Stimulated activated naive B cell treated with anti-CD40 and anti-IgM and Interleukin-4, amounts not matched to agents 10 μg/mL and 1 μg/mL and 100 μg/mL, for 72 hours (primary cell): ENCODE measurements at regions not wholly inside any gene's neighbourhood (a gene's known extent, or its start where the extent isn't known, plus 50 kb on each side); places are given as distances from the start of the nearest gene placed in this dataset.

Experiments used
- ATAC-seq, 2 donors: fragments of 150-1000 bp; cut with Tn5 transposase; replicated peaks; 2 replicates each; pipeline ENCODE4 v1.10.0; 2021; ENCODE audit warnings: moderate library complexity in 1 of 2
- DNase-seq: peaks from one replicate; pipeline ENCODE4 v3.0.0; 2021
- H3K27ac Mint-ChIP-seq: one replicate; pipeline ENCODE4 v1.8.0; 2022; ENCODE audit warnings: mild to moderate bottlenecking, mixed read lengths
- H3K27me3 Mint-ChIP-seq, 2 donors: one replicate each; pipeline ENCODE4 v1.8.0; 2022; ENCODE audit warnings: mixed read lengths in 2 of 2
- H3K36me3 Mint-ChIP-seq, 2 donors: one replicate each; pipeline ENCODE4 v1.8.0; 2022; ENCODE audit warnings: mixed read lengths in 2 of 2, mild to moderate bottlenecking in 1 of 2
- H3K4me1 Mint-ChIP-seq, 2 donors: one replicate each; pipeline ENCODE4 v1.8.0; 2022; ENCODE audit warnings: mixed read lengths in 2 of 2, mild to moderate bottlenecking in 1 of 2
- H3K4me3 Mint-ChIP-seq, 2 donors: one replicate each; pipeline ENCODE4 v1.8.0; 2022; ENCODE audit warnings: mild to moderate bottlenecking in 2 of 2, mixed read lengths in 2 of 2, moderate library complexity in 1 of 2
- H3K9me3 Mint-ChIP-seq, 2 donors: one replicate each; pipeline ENCODE4 v1.8.0; 2022; ENCODE audit warnings: mixed read lengths in 2 of 2, mild to moderate bottlenecking in 1 of 2

DNA sequence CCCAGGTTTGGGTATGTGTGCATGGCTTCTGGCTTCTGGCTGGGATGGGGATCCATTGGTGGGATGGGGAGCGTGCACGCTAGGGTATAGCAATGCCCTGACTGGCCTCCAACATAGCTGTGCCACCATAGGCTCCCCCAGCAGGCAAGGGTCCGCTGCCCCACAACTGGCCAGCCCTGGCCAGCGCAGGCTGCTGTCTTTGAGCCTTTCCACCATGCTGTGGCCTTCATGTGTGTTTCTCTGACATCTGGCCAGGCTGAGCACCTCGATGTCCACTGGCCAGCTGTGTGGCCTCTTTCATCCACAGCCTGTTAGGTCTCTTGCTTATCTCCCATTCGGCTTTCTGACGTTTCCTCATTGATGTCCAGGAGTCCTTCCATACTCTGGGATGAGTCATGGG lies 231.3 kb downstream of the NDUFA10 start:
- ATAC-seq (no peak), DNase-seq (no peak)
- H3K9me3 Mint-ChIP-seq = peaks cover 0 to 3% of the 10 kb centered on the region in 2 donors
- no peaks in the 10 kb centered on the region for H3K36me3 Mint-ChIP-seq
- no peak overlapping the region for H3K4me3 Mint-ChIP-seq
- no peak overlapping the region for H3K27ac Mint-ChIP-seq
- peaks cover 10 to 12% of the 10 kb centered on the region in 2 donors for H3K27me3 Mint-ChIP-seq
- H3K4me1 Mint-ChIP-seq = no peaks in the 10 kb centered on the region

DNA sequence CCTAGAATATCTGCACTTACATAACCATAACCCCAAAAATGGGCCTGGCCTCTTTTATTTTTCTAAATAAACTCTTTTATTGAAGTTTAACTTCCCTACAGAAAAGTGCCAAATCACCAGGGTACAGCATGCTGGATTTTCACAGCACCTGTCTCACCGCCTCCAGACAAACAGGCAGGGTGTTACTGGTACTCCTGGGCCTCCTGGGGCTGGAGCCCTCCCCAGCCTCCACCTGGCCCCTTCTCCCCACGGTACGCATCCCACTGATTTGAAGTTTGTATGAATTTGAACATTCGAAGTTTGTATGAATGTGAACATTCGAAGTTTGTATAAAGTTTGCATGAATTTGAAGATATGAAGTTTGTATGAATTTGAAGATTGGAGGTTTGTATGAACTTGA lies 232.1 kb downstream of the NDUFA10 start:
- DNase-seq (no peak), ATAC-seq (no peak)
- no peak overlapping the region for H3K27ac Mint-ChIP-seq
- H3K9me3 Mint-ChIP-seq = peaks cover 0 to 3% of the 10 kb centered on the region in 2 donors
- H3K4me3 Mint-ChIP-seq = no peak overlapping the region
- no peaks in the 10 kb centered on the region for H3K36me3 Mint-ChIP-seq
- no peaks in the 10 kb centered on the region for H3K4me1 Mint-ChIP-seq
- H3K27me3 Mint-ChIP-seq = peaks cover 10 to 12% of the 10 kb centered on the region in 2 donors

DNA sequence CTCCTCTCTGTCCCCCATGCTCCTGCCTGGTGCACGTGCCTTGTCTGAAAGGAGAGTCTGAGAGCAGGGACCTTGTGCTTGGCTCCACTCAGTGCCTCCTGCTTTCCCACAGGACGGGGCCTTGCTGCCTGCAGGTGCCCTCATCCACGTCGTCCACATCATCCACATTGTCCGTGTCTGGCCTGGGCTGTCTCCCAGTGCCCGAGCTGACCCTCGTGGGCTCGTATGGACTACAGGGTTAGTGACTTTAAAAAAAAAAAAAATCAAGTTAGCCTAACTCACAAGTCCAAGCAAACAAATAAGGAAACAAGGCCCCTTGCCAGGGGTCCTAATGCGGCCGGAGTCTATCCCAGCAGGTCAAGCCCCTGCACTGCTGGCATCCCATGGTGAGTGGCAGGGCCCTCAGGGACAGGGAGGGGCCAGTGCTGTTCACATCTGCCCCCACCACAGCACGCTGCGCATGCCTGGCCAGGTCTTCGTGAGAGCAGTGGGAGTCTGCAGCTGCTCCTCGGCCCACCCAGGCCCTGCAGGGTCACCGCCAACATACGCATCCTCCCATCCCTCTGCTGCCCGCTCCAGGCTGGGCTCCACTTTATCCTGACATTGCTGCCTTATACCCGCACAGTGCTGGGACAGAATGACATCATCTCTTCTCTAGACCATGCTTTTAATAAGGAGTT lies 232.6 kb downstream of the NDUFA10 start:
- H3K27ac Mint-ChIP-seq = no peak overlapping the region
- peaks cover 10 to 12% of the 10 kb centered on the region in 2 donors for H3K27me3 Mint-ChIP-seq
- H3K4me1 Mint-ChIP-seq = no peaks in the 10 kb centered on the region
- no peak overlapping the region for H3K4me3 Mint-ChIP-seq
- H3K36me3 Mint-ChIP-seq = no peaks in the 10 kb centered on the region
- H3K9me3 Mint-ChIP-seq = peaks cover 0 to 3% of the 10 kb centered on the region in 2 donors
- ATAC-seq = no peak
- no peak for DNase-seq

DNA sequence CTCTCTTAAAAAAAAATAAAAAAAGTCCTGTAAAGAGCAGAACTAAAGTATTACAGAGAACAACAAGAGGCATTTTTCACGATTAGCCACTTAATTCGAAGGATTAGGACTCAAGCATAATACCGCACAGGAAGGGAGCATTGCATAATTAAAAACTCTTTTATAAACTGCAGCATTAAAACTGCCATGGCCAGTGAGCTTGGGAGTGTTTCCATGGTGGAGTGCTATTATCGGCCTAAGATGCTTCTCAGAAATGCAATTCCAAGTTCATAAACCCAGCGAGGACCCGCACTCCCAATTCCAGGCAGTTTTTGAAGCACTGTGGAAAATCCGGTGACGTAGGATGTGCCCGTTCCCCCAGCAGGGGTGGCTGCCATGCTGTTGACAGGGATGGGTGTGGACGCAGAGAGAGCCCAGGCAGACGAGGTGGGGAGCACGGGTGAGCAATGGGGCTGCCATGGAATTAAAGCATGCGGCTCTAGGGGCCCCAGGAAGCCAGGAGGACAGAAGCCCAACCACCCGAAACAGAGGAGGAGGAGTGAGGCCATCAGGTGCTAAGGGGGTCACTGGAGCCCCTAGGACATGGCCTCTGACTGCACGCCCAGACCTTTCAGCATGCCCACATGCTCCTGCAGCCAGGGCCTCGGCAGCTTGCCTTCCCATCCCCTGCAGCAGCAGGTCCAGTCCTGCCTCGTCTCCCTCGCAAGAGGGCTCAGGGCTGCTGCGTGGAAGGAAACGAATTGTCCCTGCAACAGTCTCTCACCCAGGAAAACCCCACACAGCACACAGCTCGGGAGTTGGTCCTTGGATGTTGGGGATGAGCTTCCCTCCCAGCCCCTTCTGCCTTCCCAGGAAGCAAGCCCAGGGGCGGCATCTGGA lies 233.4 kb downstream of the NDUFA10 start:
- H3K36me3 Mint-ChIP-seq = no peaks in the 10 kb centered on the region
- H3K9me3 Mint-ChIP-seq = peaks cover 0 to 3% of the 10 kb centered on the region in 2 donors
- DNase-seq = no peak
- H3K27me3 Mint-ChIP-seq = peaks cover 8 to 10% of the 10 kb centered on the region in 2 donors
- no peak overlapping the region for H3K4me3 Mint-ChIP-seq
- no peaks in the 10 kb centered on the region for H3K4me1 Mint-ChIP-seq
- ATAC-seq = no peak
- H3K27ac Mint-ChIP-seq = no peak overlapping the region

- Mint-ChIP-seq H3K4me1 (no peaks in the 10 kb centered on the region), H3K27ac (no peak overlapping the region), H3K4me3 (no peak overlapping the region), H3K36me3 (peaks cover 0 to 4% of the 10 kb centered on the region in 2 donors), H3K9me3 (peaks cover 7 to 9% of the 10 kb centered on the region in 2 donors), H3K27me3 (peaks cover 12 to 18% of the 10 kb centered on the region in 2 donors)
- ATAC-seq (no peak), DNase-seq (no peak)
Observed at GRCh38 chr2:239790721-239791120, 234.4 kb downstream of the NDUFA10 start.

DNA sequence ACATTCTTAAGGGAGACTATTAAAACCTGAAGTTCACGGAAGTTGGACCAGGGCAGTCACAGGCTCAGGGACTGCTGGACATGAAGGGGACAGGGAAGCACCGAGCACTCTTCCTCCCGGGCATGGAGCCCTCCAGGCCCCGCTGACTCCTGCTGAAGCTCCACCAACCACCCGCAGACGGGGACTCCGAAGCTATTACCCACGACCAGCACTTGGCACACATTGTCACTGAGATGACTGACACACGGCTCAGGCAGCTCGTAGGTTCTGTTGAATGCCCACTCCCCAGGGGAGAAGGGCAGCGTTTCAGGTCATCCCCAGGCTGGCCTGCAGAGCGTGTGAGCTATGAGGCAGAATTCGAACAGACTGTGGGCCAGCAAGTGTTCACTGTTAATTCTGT lies 234.8 kb downstream of the NDUFA10 start:
- Mint-ChIP-seq H3K4me3 (no peak overlapping the region), H3K27me3 (peaks cover 13 to 19% of the 10 kb centered on the region in 2 donors), H3K27ac (no peak overlapping the region), H3K36me3 (peaks cover 0 to 4% of the 10 kb centered on the region in 2 donors), H3K4me1 (no peaks in the 10 kb centered on the region), H3K9me3 (peaks cover 8 to 10% of the 10 kb centered on the region in 2 donors)
- ATAC-seq (no peak), DNase-seq (no peak)

DNA sequence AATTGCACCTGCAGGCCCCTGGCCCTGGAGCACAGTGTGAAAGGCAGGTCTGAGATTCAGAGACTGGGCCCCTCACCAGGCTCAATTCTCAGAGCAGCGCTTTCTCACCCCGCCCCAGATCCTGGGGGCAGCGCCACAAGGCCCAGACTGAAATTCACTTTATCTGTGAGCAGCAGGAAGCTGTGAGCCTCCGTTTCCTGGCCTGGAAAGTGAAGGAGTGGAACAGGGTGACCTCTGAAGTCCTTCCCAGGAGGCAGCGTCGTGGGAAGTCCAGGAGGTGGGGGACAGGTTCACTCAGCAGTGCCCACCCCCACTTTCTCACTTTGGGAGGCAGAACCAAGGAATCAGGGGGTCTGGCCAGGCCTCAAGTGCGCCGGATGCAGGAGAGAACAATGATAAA lies 235.4 kb downstream of the NDUFA10 start:
- Mint-ChIP-seq H3K36me3 (peaks cover 0 to 4% of the 10 kb centered on the region in 2 donors), H3K9me3 (peaks cover 12 to 15% of the 10 kb centered on the region in 2 donors), H3K27me3 (peaks cover 16 to 24% of the 10 kb centered on the region in 2 donors), H3K27ac (no peak overlapping the region), H3K4me1 (no peaks in the 10 kb centered on the region), H3K4me3 (no peak overlapping the region)
- ATAC-seq = no peak
- no peak for DNase-seq

DNA sequence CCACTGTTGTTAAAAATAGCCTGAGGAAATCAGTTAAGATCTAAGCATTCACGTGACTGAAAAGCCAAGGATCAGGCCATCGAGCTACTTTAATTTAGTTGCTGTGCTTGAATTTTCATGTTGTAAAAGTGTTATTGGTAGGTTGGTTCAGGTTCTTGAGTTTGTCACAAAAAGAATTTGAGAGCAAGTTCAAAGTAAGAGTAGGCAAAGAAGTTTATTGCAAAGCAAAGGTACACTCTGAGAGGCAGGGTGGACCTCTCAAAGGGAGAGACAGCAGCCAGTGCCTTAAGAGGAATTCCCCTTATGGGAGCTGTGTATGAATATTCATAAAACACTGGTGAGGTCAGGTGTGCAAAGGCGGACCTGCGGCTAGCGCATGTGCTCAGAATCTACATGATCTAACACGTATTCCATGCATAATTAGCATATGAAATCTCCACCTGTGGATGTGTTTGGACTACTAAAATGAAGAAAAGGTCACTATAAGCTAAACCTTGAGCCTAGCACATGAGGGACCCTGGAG lies 236.5 kb downstream of the NDUFA10 start:
- Mint-ChIP-seq H3K27me3 (peaks cover 21 to 29% of the 10 kb centered on the region in 2 donors), H3K27ac (no peak overlapping the region), H3K4me1 (no peaks in the 10 kb centered on the region), H3K4me3 (no peak overlapping the region), H3K9me3 (peaks cover 13 to 16% of the 10 kb centered on the region in 2 donors), H3K36me3 (peaks cover 0 to 4% of the 10 kb centered on the region in 2 donors)
- no peak for DNase-seq
- no peak for ATAC-seq

- H3K9me3 Mint-ChIP-seq = peaks cover 13 to 16% of the 10 kb centered on the region in 2 donors
Observed at GRCh38 chr2:239787538-239788050, 237.5 kb downstream of the NDUFA10 start.

DNA sequence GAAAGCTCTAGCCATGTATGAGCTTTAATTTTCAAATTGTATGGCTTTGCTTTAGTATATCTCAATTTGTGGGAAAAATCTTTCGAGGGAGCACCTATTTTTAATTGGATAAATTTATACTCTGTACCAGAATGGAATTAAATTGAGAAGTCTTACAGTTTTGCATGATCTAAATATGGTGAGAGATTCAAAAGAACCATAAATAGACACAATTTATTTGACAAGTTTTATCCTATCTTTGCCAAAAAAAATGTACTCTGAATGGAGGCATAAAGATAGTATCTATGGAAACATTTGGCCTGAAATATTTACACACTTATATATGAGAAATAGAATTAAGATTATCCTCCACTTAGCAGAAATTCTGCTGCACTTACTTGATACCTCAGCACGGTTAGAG lies 238.4 kb downstream of the NDUFA10 start:
- DNase-seq (no peak), ATAC-seq (no peak)
- H3K4me3 Mint-ChIP-seq = no peak overlapping the region

More at GRCh38 chr2:239787538-239788050, 237.5 kb downstream of the NDUFA10 start:
- Mint-ChIP-seq H3K27me3 (peaks cover 19 to 32% of the 10 kb centered on the region in 2 donors), H3K4me3 (no peak overlapping the region), H3K4me1 (no peaks in the 10 kb centered on the region), H3K27ac (no peak overlapping the region), H3K36me3 (peaks cover 0 to 4% of the 10 kb centered on the region in 2 donors)
- ATAC-seq (no peak), DNase-seq (no peak)

DNA sequence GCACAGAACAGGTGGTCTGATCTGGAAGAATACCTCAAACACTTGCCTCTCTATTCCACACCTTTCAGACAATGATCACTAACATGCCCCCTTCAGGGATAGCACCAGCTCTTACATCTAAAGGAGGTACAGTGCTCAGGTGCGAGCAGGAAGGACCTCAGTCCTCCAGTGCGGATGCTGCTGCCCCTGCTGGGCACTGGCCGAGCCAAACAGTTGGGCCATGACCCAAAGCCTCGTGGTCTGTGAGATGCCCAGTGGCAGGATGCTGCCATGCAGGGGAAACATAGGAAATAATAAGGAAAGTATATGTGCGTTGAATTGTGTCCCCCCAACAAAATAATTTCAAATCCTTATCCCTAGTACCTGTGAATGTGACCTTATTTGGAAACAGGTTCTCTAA lies 243.7 kb downstream of the NDUFA10 start:
- DNase-seq (no peak), ATAC-seq (no peak)
- Mint-ChIP-seq H3K36me3 (peaks cover 0 to 4% of the 10 kb centered on the region in 2 donors), H3K27me3 (peaks cover 31 to 55% of the 10 kb centered on the region in 2 donors), H3K27ac (no peak overlapping the region), H3K4me1 (no peaks in the 10 kb centered on the region), H3K9me3 (peaks cover 14 to 16% of the 10 kb centered on the region in 2 donors), H3K4me3 (no peak overlapping the region)

More for the DNA sequence above, 238.4 kb downstream of the NDUFA10 start:
- peaks cover 22 to 29% of the 10 kb centered on the region in 2 donors for H3K27me3 Mint-ChIP-seq
- H3K36me3 Mint-ChIP-seq = peaks cover 0 to 4% of the 10 kb centered on the region in 2 donors
- H3K27ac Mint-ChIP-seq = no peak overlapping the region
- H3K4me1 Mint-ChIP-seq = no peaks in the 10 kb centered on the region
- H3K9me3 Mint-ChIP-seq = peaks cover 13 to 16% of the 10 kb centered on the region in 2 donors

DNA sequence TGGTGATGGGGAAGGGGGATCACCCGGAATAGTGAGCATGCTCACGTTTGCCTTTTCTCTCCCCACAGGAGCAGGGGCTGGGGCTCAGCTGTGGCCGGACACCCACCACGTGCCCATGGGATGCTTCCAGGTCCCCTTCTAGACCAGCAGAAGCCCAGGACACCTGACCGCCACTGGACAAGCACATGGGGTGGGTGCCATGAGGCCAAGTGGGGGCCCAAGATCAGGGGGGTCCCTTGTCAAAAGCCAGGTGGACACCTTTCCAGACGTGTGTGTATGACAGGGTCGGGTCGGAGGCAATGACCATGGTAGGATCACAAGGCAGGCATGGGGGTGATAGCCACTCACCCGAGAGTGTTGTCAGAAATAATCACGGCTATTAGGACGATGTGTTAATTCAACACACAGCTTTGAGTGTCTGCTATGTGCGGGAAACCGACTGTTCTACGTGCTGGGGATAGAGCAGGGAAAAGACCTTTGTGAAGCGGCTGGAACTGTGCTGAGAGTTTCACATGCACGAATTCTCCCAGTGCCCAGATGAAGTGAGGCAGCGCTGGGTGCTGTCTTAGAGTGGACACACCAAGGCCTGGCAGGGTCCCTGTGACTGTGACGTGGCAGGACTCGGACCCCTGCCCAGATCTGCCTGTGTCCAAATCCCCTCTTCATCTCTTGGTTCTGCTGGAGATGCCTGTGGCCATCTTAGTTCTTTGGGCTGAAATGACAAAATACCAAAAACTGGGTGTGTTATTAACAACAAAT lies 244.7 kb downstream of the NDUFA10 start:
- no peaks in the 10 kb centered on the region for H3K4me1 Mint-ChIP-seq
- peaks cover 33 to 48% of the 10 kb centered on the region in 2 donors for H3K27me3 Mint-ChIP-seq
- H3K9me3 Mint-ChIP-seq = peaks cover 6 to 8% of the 10 kb centered on the region in 2 donors
- H3K36me3 Mint-ChIP-seq = no peaks in the 10 kb centered on the region
- ATAC-seq = no peak
- no peak overlapping the region for H3K27ac Mint-ChIP-seq
- H3K4me3 Mint-ChIP-seq = no peak overlapping the region
- DNase-seq = no peak

DNA sequence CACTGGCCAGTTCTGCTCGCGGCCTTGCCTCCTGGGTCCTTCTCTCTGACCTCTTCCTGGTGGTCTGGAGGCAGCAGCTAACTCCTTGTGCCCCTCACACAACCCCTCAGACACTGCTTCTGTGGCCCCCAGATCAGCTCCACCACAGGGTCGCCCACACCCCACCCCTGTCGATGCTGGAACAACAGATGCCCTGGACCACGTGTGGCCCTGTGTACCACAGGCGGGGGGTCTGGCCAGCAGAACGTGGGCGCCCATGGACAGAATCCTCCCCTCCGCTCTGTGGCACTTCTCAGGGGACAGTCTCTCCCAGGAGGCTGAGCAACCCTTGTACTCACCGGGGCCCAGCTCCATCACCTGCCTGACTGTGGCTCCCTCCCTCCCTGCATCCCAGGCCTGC lies 245.6 kb downstream of the NDUFA10 start:
- Mint-ChIP-seq H3K36me3 (no peaks in the 10 kb centered on the region), H3K27me3 (peaks cover 36 to 49% of the 10 kb centered on the region in 2 donors), H3K4me3 (no peak overlapping the region), H3K9me3 (peaks cover 0 to 2% of the 10 kb centered on the region in 2 donors), H3K4me1 (no peaks in the 10 kb centered on the region), H3K27ac (no peak overlapping the region)
- no peak for DNase-seq
- ATAC-seq = no peak
